Hepatocyte (in vitro differentiated cells): ENCODE measurements at regions not wholly inside any gene's neighbourhood (a gene's known extent, or its start where the extent isn't known, plus 50 kb on each side); places are given as distances from the start of the nearest gene placed in this dataset.

ENCODE experiments used
- DNase-seq: peaks from one replicate; pipeline ENCODE4 v3.0.0-alpha.2; 2016; ENCODE audit warnings: low spot score
- H2AFZ ChIP-seq: fragments of 200-600 bp; sonication (generic); 2 replicates; pipeline ENCODE4 v1.6.0; 2016; ENCODE audit warnings: antibody characterized with exemption, mild to moderate bottlenecking
- H3K27ac ChIP-seq: fragments of 200-600 bp; sonication (generic); 2 replicates; pipeline ENCODE4 v1.5.1; 2016; ENCODE audit warnings: mild to moderate bottlenecking
- H3K27me3 ChIP-seq: fragments of 200-600 bp; sonication (generic); 2 replicates; pipeline ENCODE4 v1.6.1; 2016
- H3K36me3 ChIP-seq: fragments of 200-600 bp; sonication (generic); replicated peaks from 2 replicates; pipeline ENCODE4 v1.5.1; 2016; ENCODE audit warnings: low read depth; ENCODE audit not compliant: insufficient read depth
- H3K4me1 ChIP-seq: fragments of 200-600 bp; sonication (generic); 2 replicates; pipeline ENCODE4 v1.5.1; 2016; ENCODE audit warnings: mild to moderate bottlenecking, moderate library complexity; ENCODE audit not compliant: insufficient read depth
- H3K4me2 ChIP-seq: fragments of 200-600 bp; sonication (generic); 2 replicates; pipeline ENCODE4 v1.6.0; 2016
- H3K4me3 ChIP-seq: fragments of 200-600 bp; sonication (generic); 2 replicates; pipeline ENCODE4 v1.5.1; 2016; ENCODE audit warnings: mild to moderate bottlenecking
- H3K79me2 ChIP-seq: fragments of 200-600 bp; sonication (generic); 2 replicates; pipeline ENCODE4 v1.6.0; 2017; ENCODE audit warnings: mild to moderate bottlenecking
- H3K9me2 ChIP-seq: fragments of 200-600 bp; sonication (generic); replicated peaks from 2 replicates; pipeline ENCODE4 v1.6.0; 2017; ENCODE audit warnings: mild to moderate bottlenecking; ENCODE audit not compliant: insufficient read depth
- H3K9me3 ChIP-seq: fragments of 200-600 bp; sonication (generic); 2 replicates; pipeline ENCODE4 v1.5.1; 2016; ENCODE audit warnings: low read depth, mild to moderate bottlenecking
- H4K20me1 ChIP-seq: fragments of 200-600 bp; sonication (generic); 2 replicates; pipeline ENCODE4 v1.6.0; 2016; ENCODE audit warnings: mild to moderate bottlenecking; ENCODE audit not compliant: insufficient read depth, poor library complexity, severe bottlenecking
- CTCF ChIP-seq: fragments of 200-600 bp; sonication (generic); IDR thresholded peaks from 2 replicates; pipeline ENCODE4 v1.5.1; 2016; ENCODE audit warnings: antibody characterized with exemption, mild to moderate bottlenecking; ENCODE audit not compliant: poor library complexity
- EZH2 ChIP-seq: fragments of 200-600 bp; sonication (generic); IDR thresholded peaks from 2 replicates; pipeline ENCODE4 v1.6.1; 2016; ENCODE audit warnings: antibody characterized with exemption, mild to moderate bottlenecking, borderline replicate concordance
- EZH2phosphoT487 ChIP-seq: fragments of 200-600 bp; sonication (generic); IDR thresholded peaks from one replicate; pipeline ENCODE4 v1.6.1; 2018; ENCODE audit warnings: antibody characterized with exemption, mild to moderate bottlenecking, low read depth, moderate library complexity; ENCODE audit not compliant: unreplicated experiment, severe bottlenecking
- WGBS: methylation state at CpG from one replicate; pipeline ENCODE4 v1.1.6; 2016; ENCODE audit warnings: low lambda C conversion rate; ENCODE audit errors: missing lambda C conversion rate; 5-methylcytosine and 5-hydroxymethylcytosine counted together

GRCh38 chr6:143583542-143584327 is 72.2 kb upstream of the FUCA2 start:
- peak overlapping the region; percentile 40 for H3K4me2 ChIP-seq
- no peaks in the 10 kb centered on the region for H3K79me2 ChIP-seq
- peaks cover 17% of the 10 kb centered on the region for H3K4me1 ChIP-seq
- H4K20me1 ChIP-seq: no peaks in the 10 kb centered on the region
- TF ChIP-seq EZH2: no peak
- TF ChIP-seq CTCF: no peak
- TF ChIP-seq EZH2phosphoT487: no peak
- H3K4me3 ChIP-seq: no peak overlapping the region
- 88% methylated on average over 5 of the region's 5 CpGs for WGBS
- no peaks in the 10 kb centered on the region for H3K9me3 ChIP-seq
- peak overlapping the region; percentile 78 for H3K27ac ChIP-seq
- peak; percentile 19 for DNase-seq
- no peaks in the 10 kb centered on the region for H3K36me3 ChIP-seq
- no peaks in the 10 kb centered on the region for H3K27me3 ChIP-seq
- no peak overlapping the region for H2AFZ ChIP-seq
- H3K9me2 ChIP-seq: no peaks in the 10 kb centered on the region

- peak overlapping the region; percentile 73 for H3K27ac ChIP-seq
- H4K20me1 ChIP-seq: no peaks in the 10 kb centered on the region
- 76% methylated on average over 3 of the region's 3 CpGs for WGBS
- H3K4me1 ChIP-seq: peaks cover 17% of the 10 kb centered on the region
- H3K4me2 ChIP-seq: no peak overlapping the region
- H3K36me3 ChIP-seq: no peaks in the 10 kb centered on the region
- H3K27me3 ChIP-seq: no peaks in the 10 kb centered on the region
- no peaks in the 10 kb centered on the region for H3K9me3 ChIP-seq
- H2AFZ ChIP-seq: no peak overlapping the region
- no peak overlapping the region for H3K4me3 ChIP-seq
- peaks cover 6% of the 10 kb centered on the region for H3K79me2 ChIP-seq
- TF ChIP-seq EZH2phosphoT487 (no peak), EZH2 (no peak), CTCF (no peak)
- no peaks in the 10 kb centered on the region for H3K9me2 ChIP-seq
- peak; percentile 30 for DNase-seq
Observed at GRCh38 chr6:143581835-143582480, 70.4 kb upstream of the FUCA2 start.

GRCh38 chr6:143579703-143580102 is 68.2 kb upstream of the FUCA2 start:
- H3K9me3 ChIP-seq: no peaks in the 10 kb centered on the region
- WGBS: 75% methylated on average over 8 of the region's 8 CpGs
- H3K9me2 ChIP-seq: no peaks in the 10 kb centered on the region
- H3K79me2 ChIP-seq: peaks cover 6% of the 10 kb centered on the region
- no peaks in the 10 kb centered on the region for H3K27me3 ChIP-seq
- no peak for DNase-seq
- peaks cover 13% of the 10 kb centered on the region for H3K4me1 ChIP-seq
- no peak overlapping the region for H2AFZ ChIP-seq
- no peaks in the 10 kb centered on the region for H3K36me3 ChIP-seq
- no peak overlapping the region for H3K4me2 ChIP-seq
- H4K20me1 ChIP-seq: no peaks in the 10 kb centered on the region
- TF ChIP-seq CTCF: no peak
- no peak for TF ChIP-seq EZH2
- no peak for TF ChIP-seq EZH2phosphoT487
- no peak overlapping the region for H3K4me3 ChIP-seq
- no peak overlapping the region for H3K27ac ChIP-seq
